WTC11 (cell line): ENCODE measurements at regions not wholly inside any gene's neighbourhood (a gene's known extent, or its start where the extent isn't known, plus 50 kb on each side); places are given as distances from the start of the nearest gene placed in this dataset.

Source experiments
- ATAC-seq: fragments of 200-7000 bp; cut with Tn5 transposase; 2 replicates; pipeline ENCODE4 v1.10.0; 2021; ENCODE audit warnings: mild to moderate bottlenecking, moderate library complexity
- CTCF ChIA-PET: fragments of 300-600 bp; sonication (Branson Sonifier 250); formaldehyde crosslinking; loops from one replicate; lab custom pipeline; 2021; ENCODE audit warnings: antibody characterized with exemption; lab: Charles Lee
- POLR2A ChIA-PET: fragments of 350-600 bp; sonication (Branson Sonifier 250); formaldehyde crosslinking; loops from one replicate; lab custom pipeline; 2021; ENCODE audit warnings: antibody characterized with exemption; lab: Charles Lee
- DNase-seq: peaks from one replicate; pipeline ENCODE4 v3.0.0; 2021; ENCODE audit warnings: low spot score
- H3K27ac Mint-ChIP-seq: 2 replicates; pipeline ENCODE4 v1.8.0; 2021; ENCODE audit warnings: mixed read lengths
- H3K27me3 Mint-ChIP-seq: 2 replicates; pipeline ENCODE4 v1.8.0; 2021; ENCODE audit warnings: low read depth, mild to moderate bottlenecking, moderate library complexity, mixed read lengths
- H3K36me3 Mint-ChIP-seq: 2 replicates; pipeline ENCODE4 v1.8.0; 2021; ENCODE audit warnings: mixed read lengths
- H3K4me1 Mint-ChIP-seq: 2 replicates; pipeline ENCODE4 v1.8.0; 2022; ENCODE audit warnings: mixed read lengths
- H3K4me3 Mint-ChIP-seq: 2 replicates; pipeline ENCODE4 v1.8.0; 2021; ENCODE audit warnings: mild to moderate bottlenecking, moderate library complexity, mixed read lengths
- H3K9me3 Mint-ChIP-seq: 2 replicates; pipeline ENCODE4 v1.8.0; 2021; ENCODE audit warnings: mixed read lengths
- ATF2 ChIP-seq: sonication (generic); formaldehyde crosslinking; IDR thresholded peaks from 2 replicates; pipeline ENCODE4 v1.8.1; 2022; ENCODE audit warnings: low read depth, missing genetic modification reagents, borderline replicate concordance
- CBFB ChIP-seq: sonication (generic); formaldehyde crosslinking; IDR thresholded peaks from 2 replicates; pipeline ENCODE4 v1.8.1; 2022; ENCODE audit warnings: mild to moderate bottlenecking, low read depth, missing genetic modification reagents
- ELF4 ChIP-seq: sonication (generic); formaldehyde crosslinking; IDR thresholded peaks from 2 replicates; pipeline ENCODE4 v1.8.1; 2022; ENCODE audit warnings: low read depth, mild to moderate bottlenecking, moderate library complexity, missing genetic modification reagents
- FOXJ3 ChIP-seq: sonication (generic); formaldehyde crosslinking; IDR thresholded peaks from 2 replicates; pipeline ENCODE4 v1.9.0; 2021; ENCODE audit warnings: missing genetic modification reagents, mild to moderate bottlenecking, borderline replicate concordance
- GRHL2 ChIP-seq: fragments of 250-450 bp; sonication (Bioruptor Pico); IDR thresholded peaks from 2 replicates; pipeline ENCODE4 v1.8.0; 2022; ENCODE audit warnings: mild to moderate bottlenecking, moderate library complexity; ENCODE audit not compliant: insufficient replicate concordance, severe bottlenecking
- IRF2 ChIP-seq: sonication (generic); formaldehyde crosslinking; IDR thresholded peaks from 2 replicates; pipeline ENCODE4 v1.8.0; 2022; ENCODE audit warnings: low read depth, missing genetic modification reagents, borderline replicate concordance
- MAX ChIP-seq: sonication (generic); formaldehyde crosslinking; IDR thresholded peaks from 2 replicates; pipeline ENCODE4 v1.8.0; 2022; ENCODE audit warnings: mild to moderate bottlenecking, missing genetic modification reagents
- NFE2L1 ChIP-seq: sonication (generic); formaldehyde crosslinking; IDR thresholded peaks from 2 replicates; pipeline ENCODE4 v1.8.1; 2023; ENCODE audit warnings: missing genetic modification reagents
- NFYB ChIP-seq: sonication (generic); formaldehyde crosslinking; conservative IDR thresholded peaks from 2 replicates; pipeline ENCODE4 v1.8.0; 2022; ENCODE audit warnings: low read depth, missing genetic modification reagents
- NR1H2 ChIP-seq: sonication (generic); formaldehyde crosslinking; IDR thresholded peaks from 2 replicates; pipeline ENCODE4 v1.9.0; 2021; ENCODE audit warnings: mild to moderate bottlenecking, moderate library complexity, missing genetic modification reagents
- NR2C2 ChIP-seq: sonication (generic); formaldehyde crosslinking; IDR thresholded peaks from 2 replicates; pipeline ENCODE4 v1.8.0; 2022; ENCODE audit warnings: mild to moderate bottlenecking, missing genetic modification reagents
- OVOL2 ChIP-seq: fragments of 250-450 bp; sonication (Bioruptor Pico); IDR thresholded peaks from 2 replicates; pipeline ENCODE4 v1.9.0; 2021; ENCODE audit warnings: mild to moderate bottlenecking, borderline replicate concordance
- PRDM15 ChIP-seq: sonication (generic); formaldehyde crosslinking; IDR thresholded peaks from 2 replicates; pipeline ENCODE4 v1.8.0; 2022; ENCODE audit warnings: missing genetic modification reagents
- RELA ChIP-seq: sonication (generic); formaldehyde crosslinking; IDR thresholded peaks from 2 replicates; pipeline ENCODE4 v1.8.1; 2022; ENCODE audit warnings: missing genetic modification reagents, mild to moderate bottlenecking, borderline replicate concordance
- RORB ChIP-seq: fragments of 250-450 bp; sonication (Bioruptor Pico); IDR thresholded peaks from 2 replicates; pipeline ENCODE4 v1.9.0; 2021; ENCODE audit warnings: mild to moderate bottlenecking
- TCF7 ChIP-seq: sonication (generic); formaldehyde crosslinking; IDR thresholded peaks from 2 replicates; pipeline ENCODE4 v1.8.0; 2022; ENCODE audit warnings: mild to moderate bottlenecking, low read depth, missing genetic modification reagents, moderate library complexity
- TP53 ChIP-seq: sonication (generic); formaldehyde crosslinking; IDR thresholded peaks from 2 replicates; pipeline ENCODE4 v1.8.1; 2023; ENCODE audit warnings: mild to moderate bottlenecking, missing genetic modification reagents
- USF1 ChIP-seq: sonication (generic); formaldehyde crosslinking; IDR thresholded peaks from 2 replicates; pipeline ENCODE4 v1.8.0; 2022; ENCODE audit warnings: mild to moderate bottlenecking, missing genetic modification reagents
- ZNF263 ChIP-seq: sonication (generic); formaldehyde crosslinking; IDR thresholded peaks from 2 replicates; pipeline ENCODE4 v1.8.1; 2022; ENCODE audit warnings: low read depth, mild to moderate bottlenecking, moderate library complexity, missing genetic modification reagents
- ZNF423 ChIP-seq: fragments of 250-450 bp; sonication (Bioruptor Pico); IDR thresholded peaks from 2 replicates; pipeline ENCODE4 v2.1.2; 2022; ENCODE audit warnings: mild to moderate bottlenecking, moderate library complexity
- ZNF671 ChIP-seq: fragments of 250-450 bp; sonication (Bioruptor Pico); IDR thresholded peaks from 2 replicates; pipeline ENCODE4 v1.8.0; 2021; ENCODE audit warnings: mild to moderate bottlenecking
- TF ChIP-seq, protein P1 (sequence below): sonication (generic); formaldehyde crosslinking; IDR thresholded peaks from 2 replicates; pipeline ENCODE4 v1.8.1; 2022; ENCODE audit warnings: mild to moderate bottlenecking, missing genetic modification reagents, moderate library complexity, borderline replicate concordance
- TF ChIP-seq, protein P2 (sequence below): sonication (generic); formaldehyde crosslinking; IDR thresholded peaks from 2 replicates; pipeline ENCODE4 v1.8.1; 2023; ENCODE audit warnings: mild to moderate bottlenecking, missing genetic modification reagents, moderate library complexity
- TF ChIP-seq, protein P3 (sequence below): sonication (generic); formaldehyde crosslinking; IDR thresholded peaks from 2 replicates; pipeline ENCODE4 v1.8.1; 2023; ENCODE audit warnings: mild to moderate bottlenecking, missing genetic modification reagents, borderline replicate concordance

- ChIA-PET POLR2A (no interaction called here), CTCF (interaction anchor here (0.9 kb wide), 1 partner anchor 40 kb away, joined by 4 read pairs; no protein-coding TSS in a partner anchor)
- no peak for DNase-seq
- peaks cover 7% of the 10 kb centered on the region for H3K4me1 Mint-ChIP-seq
- H3K36me3 Mint-ChIP-seq = no peaks in the 10 kb centered on the region
- H3K4me3 Mint-ChIP-seq = no peak overlapping the region
- no peak for ATAC-seq
- no peaks in the 10 kb centered on the region for H3K9me3 Mint-ChIP-seq
- TF ChIP-seq FOXJ3 (CRISPR knock-in tag) = no peak
- no peak for TF ChIP-seq ELF4 (CRISPR knock-in tag)
- no peak for TF ChIP-seq OVOL2 (CRISPR knock-in tag)
- TF ChIP-seq ZNF671 (CRISPR knock-in tag) = no peak
- TF ChIP-seq, protein P1, sequence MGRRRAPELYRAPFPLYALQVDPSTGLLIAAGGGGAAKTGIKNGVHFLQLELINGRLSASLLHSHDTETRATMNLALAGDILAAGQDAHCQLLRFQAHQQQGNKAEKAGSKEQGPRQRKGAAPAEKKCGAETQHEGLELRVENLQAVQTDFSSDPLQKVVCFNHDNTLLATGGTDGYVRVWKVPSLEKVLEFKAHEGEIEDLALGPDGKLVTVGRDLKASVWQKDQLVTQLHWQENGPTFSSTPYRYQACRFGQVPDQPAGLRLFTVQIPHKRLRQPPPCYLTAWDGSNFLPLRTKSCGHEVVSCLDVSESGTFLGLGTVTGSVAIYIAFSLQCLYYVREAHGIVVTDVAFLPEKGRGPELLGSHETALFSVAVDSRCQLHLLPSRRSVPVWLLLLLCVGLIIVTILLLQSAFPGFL (CRISPR knock-in tag) = no peak
- TF ChIP-seq GRHL2 (CRISPR knock-in tag) = no peak
- TF ChIP-seq NR2C2 (CRISPR knock-in tag) = no peak
- TF ChIP-seq IRF2 (CRISPR knock-in tag) = no peak
- no peak for TF ChIP-seq ZNF423
- TF ChIP-seq NFE2L1 (CRISPR knock-in tag) = no peak
- no peak overlapping the region for H3K27ac Mint-ChIP-seq
- peaks cover 4% of the 10 kb centered on the region for H3K27me3 Mint-ChIP-seq
These were observed 214.7 kb upstream of the CADM1 start for GRCh38 chr11:115718945-115719344.

GRCh38 chr11:115718106-115718505 lies 213.9 kb upstream of the CADM1 start:
- ChIA-PET CTCF (interaction anchor here (0.8 kb wide), 1 partner anchor 392 kb away, joined by 6 read pairs; no protein-coding TSS in a partner anchor), POLR2A (interaction anchor here (0.5 to 0.6 kb wide), 2 partner anchors 14 to 55 kb away, joined by 3 to 4 read pairs; no protein-coding TSS in a partner anchor)
- Mint-ChIP-seq H3K36me3 (no peaks in the 10 kb centered on the region), H3K9me3 (no peaks in the 10 kb centered on the region), H3K4me3 (no peak overlapping the region), H3K27ac (no peak overlapping the region), H3K27me3 (peaks cover 4% of the 10 kb centered on the region), H3K4me1 (peaks cover 7% of the 10 kb centered on the region)
- DNase-seq = no peak
- no peak for ATAC-seq
- TF ChIP-seq NFYB (no peak), TCF7 (CRISPR knock-in tag) (no peak), USF1 (no peak), MAX (CRISPR knock-in tag) (no peak), ATF2 (CRISPR knock-in tag) (no peak), PRDM15 (no peak), IRF2 (CRISPR knock-in tag) (no peak), GRHL2 (CRISPR knock-in tag) (no peak), CBFB (CRISPR knock-in tag) (no peak), ZNF263 (CRISPR knock-in tag) (no peak), NR1H2 (CRISPR knock-in tag) (no peak), TP53 (CRISPR knock-in tag) (no peak), RELA (no peak), RORB (CRISPR knock-in tag) (no peak), ZNF671 (CRISPR knock-in tag) (no peak)
- TF ChIP-seq, protein P2, sequence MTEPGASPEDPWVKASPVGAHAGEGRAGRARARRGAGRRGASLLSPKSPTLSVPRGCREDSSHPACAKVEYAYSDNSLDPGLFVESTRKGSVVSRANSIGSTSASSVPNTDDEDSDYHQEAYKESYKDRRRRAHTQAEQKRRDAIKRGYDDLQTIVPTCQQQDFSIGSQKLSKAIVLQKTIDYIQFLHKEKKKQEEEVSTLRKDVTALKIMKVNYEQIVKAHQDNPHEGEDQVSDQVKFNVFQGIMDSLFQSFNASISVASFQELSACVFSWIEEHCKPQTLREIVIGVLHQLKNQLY (CRISPR knock-in tag) = no peak
- TF ChIP-seq, protein P3, sequence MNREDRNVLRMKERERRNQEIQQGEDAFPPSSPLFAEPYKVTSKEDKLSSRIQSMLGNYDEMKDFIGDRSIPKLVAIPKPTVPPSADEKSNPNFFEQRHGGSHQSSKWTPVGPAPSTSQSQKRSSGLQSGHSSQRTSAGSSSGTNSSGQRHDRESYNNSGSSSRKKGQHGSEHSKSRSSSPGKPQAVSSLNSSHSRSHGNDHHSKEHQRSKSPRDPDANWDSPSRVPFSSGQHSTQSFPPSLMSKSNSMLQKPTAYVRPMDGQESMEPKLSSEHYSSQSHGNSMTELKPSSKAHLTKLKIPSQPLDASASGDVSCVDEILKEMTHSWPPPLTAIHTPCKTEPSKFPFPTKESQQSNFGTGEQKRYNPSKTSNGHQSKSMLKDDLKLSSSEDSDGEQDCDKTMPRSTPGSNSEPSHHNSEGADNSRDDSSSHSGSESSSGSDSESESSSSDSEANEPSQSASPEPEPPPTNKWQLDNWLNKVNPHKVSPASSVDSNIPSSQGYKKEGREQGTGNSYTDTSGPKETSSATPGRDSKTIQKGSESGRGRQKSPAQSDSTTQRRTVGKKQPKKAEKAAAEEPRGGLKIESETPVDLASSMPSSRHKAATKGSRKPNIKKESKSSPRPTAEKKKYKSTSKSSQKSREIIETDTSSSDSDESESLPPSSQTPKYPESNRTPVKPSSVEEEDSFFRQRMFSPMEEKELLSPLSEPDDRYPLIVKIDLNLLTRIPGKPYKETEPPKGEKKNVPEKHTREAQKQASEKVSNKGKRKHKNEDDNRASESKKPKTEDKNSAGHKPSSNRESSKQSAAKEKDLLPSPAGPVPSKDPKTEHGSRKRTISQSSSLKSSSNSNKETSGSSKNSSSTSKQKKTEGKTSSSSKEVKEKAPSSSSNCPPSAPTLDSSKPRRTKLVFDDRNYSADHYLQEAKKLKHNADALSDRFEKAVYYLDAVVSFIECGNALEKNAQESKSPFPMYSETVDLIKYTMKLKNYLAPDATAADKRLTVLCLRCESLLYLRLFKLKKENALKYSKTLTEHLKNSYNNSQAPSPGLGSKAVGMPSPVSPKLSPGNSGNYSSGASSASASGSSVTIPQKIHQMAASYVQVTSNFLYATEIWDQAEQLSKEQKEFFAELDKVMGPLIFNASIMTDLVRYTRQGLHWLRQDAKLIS (CRISPR knock-in tag) = no peak
